ENCODE measurements at regions not wholly inside any gene's neighbourhood (a gene's known extent, or its start where the extent isn't known, plus 50 kb on each side); places are given as distances from the start of the nearest gene placed in this dataset.

DNA sequence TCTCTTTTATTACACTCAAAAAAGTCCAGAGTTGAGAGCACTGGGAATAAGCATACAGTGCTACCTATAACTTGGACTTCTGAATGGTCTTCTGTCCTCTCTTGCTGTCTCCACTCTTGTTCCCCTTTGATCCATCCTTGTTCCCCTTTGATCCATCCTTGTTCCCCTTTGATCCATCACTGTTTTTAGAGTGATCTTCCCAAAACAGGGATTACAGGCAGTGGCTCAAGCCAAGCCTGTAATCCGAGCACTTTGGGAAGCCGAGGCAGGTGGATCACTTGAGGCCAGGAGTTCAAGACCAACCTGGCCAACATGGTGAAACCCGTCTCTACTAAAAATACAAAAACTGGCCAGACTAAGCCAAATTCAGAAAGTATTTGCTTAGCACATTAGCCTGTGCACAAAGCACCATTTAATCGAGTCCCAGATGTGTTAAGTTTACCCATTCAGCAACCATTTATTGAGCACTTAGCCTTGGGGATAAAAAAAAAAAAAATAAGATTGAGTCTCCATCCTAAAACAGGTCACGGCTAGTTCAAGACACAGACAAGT is 65.0 kb upstream of the NHSL1 start:
- TF ChIP-seq ZNF565 (CRISPR knock-in tag; conservative IDR thresholded peaks at IDR 0.05; ENCODE audit: low read depth), result no peak
- TF ChIP-seq ZFP30 (CRISPR knock-in tag; IDR thresholded peaks at IDR 0.05), result no peak
- no peak for TF ChIP-seq OSR1 (CRISPR knock-in tag; IDR thresholded peaks at IDR 0.05)
- TF ChIP-seq TOX (CRISPR knock-in tag; IDR thresholded peaks at IDR 0.05; ENCODE audit: borderline replicate concordance), result no peak
- TF ChIP-seq RARB (CRISPR knock-in tag; IDR thresholded peaks at IDR 0.05), result no peak
- TF ChIP-seq, protein P1, sequence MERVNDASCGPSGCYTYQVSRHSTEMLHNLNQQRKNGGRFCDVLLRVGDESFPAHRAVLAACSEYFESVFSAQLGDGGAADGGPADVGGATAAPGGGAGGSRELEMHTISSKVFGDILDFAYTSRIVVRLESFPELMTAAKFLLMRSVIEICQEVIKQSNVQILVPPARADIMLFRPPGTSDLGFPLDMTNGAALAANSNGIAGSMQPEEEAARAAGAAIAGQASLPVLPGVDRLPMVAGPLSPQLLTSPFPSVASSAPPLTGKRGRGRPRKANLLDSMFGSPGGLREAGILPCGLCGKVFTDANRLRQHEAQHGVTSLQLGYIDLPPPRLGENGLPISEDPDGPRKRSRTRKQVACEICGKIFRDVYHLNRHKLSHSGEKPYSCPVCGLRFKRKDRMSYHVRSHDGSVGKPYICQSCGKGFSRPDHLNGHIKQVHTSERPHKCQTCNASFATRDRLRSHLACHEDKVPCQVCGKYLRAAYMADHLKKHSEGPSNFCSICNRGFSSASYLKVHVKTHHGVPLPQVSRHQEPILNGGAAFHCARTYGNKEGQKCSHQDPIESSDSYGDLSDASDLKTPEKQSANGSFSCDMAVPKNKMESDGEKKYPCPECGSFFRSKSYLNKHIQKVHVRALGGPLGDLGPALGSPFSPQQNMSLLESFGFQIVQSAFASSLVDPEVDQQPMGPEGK (CRISPR knock-in tag; IDR thresholded peaks at IDR 0.05; ENCODE audit: borderline replicate concordance), result no peak
- TF ChIP-seq CSDC2 (CRISPR knock-in tag; IDR thresholded peaks at IDR 0.05), result no peak
- no peak for TF ChIP-seq BACH2 (CRISPR knock-in tag; IDR thresholded peaks at IDR 0.05; ENCODE audit: borderline replicate concordance)
- TF ChIP-seq, protein P2, sequence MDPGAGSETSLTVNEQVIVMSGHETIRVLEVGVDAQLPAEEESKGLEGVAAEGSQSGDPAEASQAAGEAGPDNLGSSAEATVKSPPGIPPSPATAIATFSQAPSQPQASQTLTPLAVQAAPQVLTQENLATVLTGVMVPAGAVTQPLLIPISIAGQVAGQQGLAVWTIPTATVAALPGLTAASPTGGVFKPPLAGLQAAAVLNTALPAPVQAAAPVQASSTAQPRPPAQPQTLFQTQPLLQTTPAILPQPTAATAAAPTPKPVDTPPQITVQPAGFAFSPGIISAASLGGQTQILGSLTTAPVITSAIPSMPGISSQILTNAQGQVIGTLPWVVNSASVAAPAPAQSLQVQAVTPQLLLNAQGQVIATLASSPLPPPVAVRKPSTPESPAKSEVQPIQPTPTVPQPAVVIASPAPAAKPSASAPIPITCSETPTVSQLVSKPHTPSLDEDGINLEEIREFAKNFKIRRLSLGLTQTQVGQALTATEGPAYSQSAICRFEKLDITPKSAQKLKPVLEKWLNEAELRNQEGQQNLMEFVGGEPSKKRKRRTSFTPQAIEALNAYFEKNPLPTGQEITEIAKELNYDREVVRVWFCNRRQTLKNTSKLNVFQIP (CRISPR knock-in tag; IDR thresholded peaks at IDR 0.05; ENCODE audit: borderline replicate concordance, low read depth), result no peak
- no peak for TF ChIP-seq ZNF70 (CRISPR knock-in tag; IDR thresholded peaks at IDR 0.05)
- TF ChIP-seq, protein P3, sequence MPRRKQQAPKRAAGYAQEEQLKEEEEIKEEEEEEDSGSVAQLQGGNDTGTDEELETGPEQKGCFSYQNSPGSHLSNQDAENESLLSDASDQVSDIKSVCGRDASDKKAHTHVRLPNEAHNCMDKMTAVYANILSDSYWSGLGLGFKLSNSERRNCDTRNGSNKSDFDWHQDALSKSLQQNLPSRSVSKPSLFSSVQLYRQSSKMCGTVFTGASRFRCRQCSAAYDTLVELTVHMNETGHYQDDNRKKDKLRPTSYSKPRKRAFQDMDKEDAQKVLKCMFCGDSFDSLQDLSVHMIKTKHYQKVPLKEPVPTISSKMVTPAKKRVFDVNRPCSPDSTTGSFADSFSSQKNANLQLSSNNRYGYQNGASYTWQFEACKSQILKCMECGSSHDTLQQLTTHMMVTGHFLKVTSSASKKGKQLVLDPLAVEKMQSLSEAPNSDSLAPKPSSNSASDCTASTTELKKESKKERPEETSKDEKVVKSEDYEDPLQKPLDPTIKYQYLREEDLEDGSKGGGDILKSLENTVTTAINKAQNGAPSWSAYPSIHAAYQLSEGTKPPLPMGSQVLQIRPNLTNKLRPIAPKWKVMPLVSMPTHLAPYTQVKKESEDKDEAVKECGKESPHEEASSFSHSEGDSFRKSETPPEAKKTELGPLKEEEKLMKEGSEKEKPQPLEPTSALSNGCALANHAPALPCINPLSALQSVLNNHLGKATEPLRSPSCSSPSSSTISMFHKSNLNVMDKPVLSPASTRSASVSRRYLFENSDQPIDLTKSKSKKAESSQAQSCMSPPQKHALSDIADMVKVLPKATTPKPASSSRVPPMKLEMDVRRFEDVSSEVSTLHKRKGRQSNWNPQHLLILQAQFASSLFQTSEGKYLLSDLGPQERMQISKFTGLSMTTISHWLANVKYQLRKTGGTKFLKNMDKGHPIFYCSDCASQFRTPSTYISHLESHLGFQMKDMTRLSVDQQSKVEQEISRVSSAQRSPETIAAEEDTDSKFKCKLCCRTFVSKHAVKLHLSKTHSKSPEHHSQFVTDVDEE (CRISPR knock-in tag; IDR thresholded peaks at IDR 0.05), result no peak
- TF ChIP-seq, protein P4, sequence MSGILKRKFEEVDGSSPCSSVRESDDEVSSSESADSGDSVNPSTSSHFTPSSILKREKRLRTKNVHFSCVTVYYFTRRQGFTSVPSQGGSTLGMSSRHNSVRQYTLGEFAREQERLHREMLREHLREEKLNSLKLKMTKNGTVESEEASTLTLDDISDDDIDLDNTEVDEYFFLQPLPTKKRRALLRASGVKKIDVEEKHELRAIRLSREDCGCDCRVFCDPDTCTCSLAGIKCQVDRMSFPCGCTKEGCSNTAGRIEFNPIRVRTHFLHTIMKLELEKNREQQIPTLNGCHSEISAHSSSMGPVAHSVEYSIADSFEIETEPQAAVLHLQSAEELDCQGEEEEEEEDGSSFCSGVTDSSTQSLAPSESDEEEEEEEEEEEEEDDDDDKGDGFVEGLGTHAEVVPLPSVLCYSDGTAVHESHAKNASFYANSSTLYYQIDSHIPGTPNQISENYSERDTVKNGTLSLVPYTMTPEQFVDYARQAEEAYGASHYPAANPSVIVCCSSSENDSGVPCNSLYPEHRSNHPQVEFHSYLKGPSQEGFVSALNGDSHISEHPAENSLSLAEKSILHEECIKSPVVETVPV (CRISPR knock-in tag; IDR thresholded peaks at IDR 0.05), result no peak
